ENCODE measurements at regions not wholly inside any gene's neighbourhood (a gene's known extent, or its start where the extent isn't known, plus 50 kb on each side); places are given as distances from the start of the nearest gene placed in this dataset.

GRCh38 chr4:122091397-122091796 is 60.7 kb upstream of the BLTP1 start:
- Histone ChIP-seq H4K20me1 (ENCODE audit: insufficient read depth, low read length) (no peaks in the 10 kb centered on the region), H3K36me3 (replicated peaks in 1 of 2; ENCODE audit: control insufficient read depth in 1 of 2, insufficient read depth in 2 of 2, low read length in 2 of 2) (no peaks in the 10 kb centered on the region), H3K9ac (ENCODE audit: insufficient read depth, low read depth, low read length) (no peak overlapping the region), H3K79me2 (ENCODE audit: insufficient read depth, low read length) (no peaks in the 10 kb centered on the region), H3K4me3 (replicated peaks in 1 of 3; ENCODE audit: insufficient read depth in 1 of 3, low read depth in 2 of 3, low read length in 3 of 3) (no peak overlapping the region), H3K27ac (ENCODE audit: extremely low read length, insufficient read depth, low read length) (no peak overlapping the region), H2AFZ (ENCODE audit: low read length) (no peak overlapping the region), H3K4me2 (ENCODE audit: low read depth, low read length) (no peak overlapping the region), H3K4me1 (ENCODE audit: insufficient read depth, low read length) (no peaks in the 10 kb centered on the region), H3K9me3 (ENCODE audit: low read length) (no peaks in the 10 kb centered on the region), H3K27me3 (ENCODE audit: control insufficient read depth in 1 of 2, insufficient read depth in 2 of 2, low read length in 2 of 2) (no peaks in the 10 kb centered on the region)
- WGBS (ENCODE audit: low lambda C conversion rate) = 6% methylated on average over 1 of the region's 1 CpG
- TF ChIP-seq ZNF44 (CRISPR knock-in tag; IDR thresholded peaks at IDR 0.05) = no peak
- no peak for TF ChIP-seq CREB1 (IDR thresholded peaks at IDR 0.05)
- no peak for TF ChIP-seq CREB1 (CRISPR knock-in tag; IDR thresholded peaks at IDR 0.05)
- intact Hi-C loops (cut with micrococcal nuclease; ENCODE audit: unreplicated experiment) (no loop called here), in situ Hi-C loops (cut with HindIII; ENCODE audit: extremely low pct_ligation_motif_present, low pct_unique_long_range_greater_than_20kb) (no loop called here)
- no peak for ATAC-seq
- ChIA-PET POLR2A (no interaction called here), CTCF (ENCODE audit: low intra/inter-chr PET ratio, low total read pairs) (no interaction called here)
- DNase-seq (ENCODE audit: low spot score) = no peak
- no TSS peak for BruUV-seq (replicated peaks)
- no peak for FAIRE-seq

- Histone ChIP-seq H2AFZ (ENCODE audit: low read length) (no peak overlapping the region), H3K9ac (ENCODE audit: insufficient read depth, low read depth, low read length) (no peak overlapping the region), H3K9me3 (ENCODE audit: low read length) (no peaks in the 10 kb centered on the region), H3K27me3 (ENCODE audit: control insufficient read depth in 1 of 2, insufficient read depth in 2 of 2, low read length in 2 of 2) (no peaks in the 10 kb centered on the region), H3K36me3 (replicated peaks in 1 of 2; ENCODE audit: control insufficient read depth in 1 of 2, insufficient read depth in 2 of 2, low read length in 2 of 2) (no peaks in the 10 kb centered on the region), H3K4me3 (replicated peaks in 1 of 3; ENCODE audit: insufficient read depth in 1 of 3, low read depth in 2 of 3, low read length in 3 of 3) (no peak overlapping the region), H3K79me2 (ENCODE audit: insufficient read depth, low read length) (no peaks in the 10 kb centered on the region), H3K4me1 (ENCODE audit: insufficient read depth, low read length) (no peaks in the 10 kb centered on the region), H4K20me1 (ENCODE audit: insufficient read depth, low read length) (no peaks in the 10 kb centered on the region), H3K4me2 (ENCODE audit: low read depth, low read length) (no peak overlapping the region), H3K27ac (ENCODE audit: extremely low read length, insufficient read depth, low read length) (no peak overlapping the region)
- intact Hi-C loops (cut with micrococcal nuclease; ENCODE audit: unreplicated experiment) = no loop called here
- in situ Hi-C loops (cut with HindIII; ENCODE audit: extremely low pct_ligation_motif_present, low pct_unique_long_range_greater_than_20kb) = no loop called here
- WGBS (ENCODE audit: low lambda C conversion rate) = 4% methylated on average over 1 of the region's 1 CpG
- FAIRE-seq (no peak), DNase-seq (ENCODE audit: low spot score) (no peak), ATAC-seq (no peak)
- ChIA-PET CTCF (ENCODE audit: low intra/inter-chr PET ratio, low total read pairs) (no interaction called here), POLR2A (no interaction called here)
- BruUV-seq (replicated peaks) = no TSS peak
- TF ChIP-seq ZNF678 (CRISPR knock-in tag; IDR thresholded peaks at IDR 0.05) (no peak), HNRNPL (IDR thresholded peaks at IDR 0.05; ENCODE audit: low read depth, low read length) (no peak), TARDBP (CRISPR knock-in tag; IDR thresholded peaks at IDR 0.05) (no peak), MTF2 (CRISPR knock-in tag; IDR thresholded peaks at IDR 0.05; ENCODE audit: borderline replicate concordance) (no peak), RNF2 (conservative IDR thresholded peaks at IDR 0.05; ENCODE audit: low read depth) (no peak), NFE2L2 (IDR thresholded peaks at IDR 0.05; ENCODE audit: low read length) (no peak), ZNF441 (CRISPR knock-in tag; IDR thresholded peaks at IDR 0.05; ENCODE audit: borderline replicate concordance) (no peak)
- TF ChIP-seq, protein P1, sequence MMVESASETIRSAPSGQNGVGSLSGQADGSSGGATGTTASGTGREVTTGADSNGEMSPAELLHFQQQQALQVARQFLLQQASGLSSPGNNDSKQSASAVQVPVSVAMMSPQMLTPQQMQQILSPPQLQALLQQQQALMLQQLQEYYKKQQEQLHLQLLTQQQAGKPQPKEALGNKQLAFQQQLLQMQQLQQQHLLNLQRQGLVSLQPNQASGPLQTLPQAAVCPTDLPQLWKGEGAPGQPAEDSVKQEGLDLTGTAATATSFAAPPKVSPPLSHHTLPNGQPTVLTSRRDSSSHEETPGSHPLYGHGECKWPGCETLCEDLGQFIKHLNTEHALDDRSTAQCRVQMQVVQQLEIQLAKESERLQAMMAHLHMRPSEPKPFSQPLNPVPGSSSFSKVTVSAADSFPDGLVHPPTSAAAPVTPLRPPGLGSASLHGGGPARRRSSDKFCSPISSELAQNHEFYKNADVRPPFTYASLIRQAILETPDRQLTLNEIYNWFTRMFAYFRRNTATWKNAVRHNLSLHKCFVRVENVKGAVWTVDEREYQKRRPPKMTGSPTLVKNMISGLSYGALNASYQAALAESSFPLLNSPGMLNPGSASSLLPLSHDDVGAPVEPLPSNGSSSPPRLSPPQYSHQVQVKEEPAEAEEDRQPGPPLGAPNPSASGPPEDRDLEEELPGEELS (CRISPR knock-in tag; IDR thresholded peaks at IDR 0.05) = no peak
- TF ChIP-seq, protein P2, sequence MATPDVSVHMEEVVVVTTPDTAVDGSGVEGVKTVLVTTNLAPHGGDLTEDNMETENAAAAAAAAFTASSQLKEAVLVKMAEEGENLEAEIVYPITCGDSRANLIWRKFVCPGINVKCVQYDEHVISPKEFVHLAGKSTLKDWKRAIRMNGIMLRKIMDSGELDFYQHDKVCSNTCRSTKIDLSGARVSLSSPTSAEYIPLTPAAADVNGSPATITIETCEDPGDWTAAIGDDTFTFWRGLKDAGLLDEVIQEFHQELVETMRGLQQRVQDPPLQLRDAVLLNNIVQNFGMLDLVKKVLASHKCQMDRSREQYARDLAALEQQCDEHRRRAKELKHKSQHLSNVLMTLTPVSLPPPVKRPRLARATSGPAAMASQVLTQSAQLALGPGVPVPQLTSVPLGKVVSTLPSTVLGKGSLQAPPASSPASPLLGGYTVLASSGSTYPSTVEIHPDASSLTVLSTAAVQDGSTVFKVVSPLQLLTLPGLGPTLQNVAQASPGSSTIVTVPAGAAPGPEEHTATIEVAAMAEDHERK (CRISPR knock-in tag; IDR thresholded peaks at IDR 0.05; ENCODE audit: low read depth) = no peak
- TF ChIP-seq, protein P3, sequence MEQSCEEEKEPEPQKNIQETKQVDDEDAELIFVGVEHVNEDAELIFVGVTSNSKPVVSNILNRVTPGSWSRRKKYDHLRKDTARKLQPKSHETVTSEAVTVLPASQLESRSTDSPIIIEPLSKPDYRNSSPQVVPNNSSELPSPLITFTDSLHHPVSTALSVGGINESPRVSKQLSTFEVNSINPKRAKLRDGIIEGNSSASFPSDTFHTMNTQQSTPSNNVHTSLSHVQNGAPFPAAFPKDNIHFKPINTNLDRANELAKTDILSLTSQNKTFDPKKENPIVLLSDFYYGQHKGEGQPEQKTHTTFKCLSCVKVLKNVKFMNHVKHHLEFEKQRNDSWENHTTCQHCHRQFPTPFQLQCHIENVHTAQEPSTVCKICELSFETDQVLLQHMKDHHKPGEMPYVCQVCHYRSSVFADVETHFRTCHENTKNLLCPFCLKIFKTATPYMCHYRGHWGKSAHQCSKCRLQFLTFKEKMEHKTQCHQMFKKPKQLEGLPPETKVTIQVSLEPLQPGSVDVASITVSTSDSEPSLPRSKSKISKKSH (CRISPR knock-in tag; IDR thresholded peaks at IDR 0.05; ENCODE audit: borderline replicate concordance) = no peak
- TF ChIP-seq, protein P4, sequence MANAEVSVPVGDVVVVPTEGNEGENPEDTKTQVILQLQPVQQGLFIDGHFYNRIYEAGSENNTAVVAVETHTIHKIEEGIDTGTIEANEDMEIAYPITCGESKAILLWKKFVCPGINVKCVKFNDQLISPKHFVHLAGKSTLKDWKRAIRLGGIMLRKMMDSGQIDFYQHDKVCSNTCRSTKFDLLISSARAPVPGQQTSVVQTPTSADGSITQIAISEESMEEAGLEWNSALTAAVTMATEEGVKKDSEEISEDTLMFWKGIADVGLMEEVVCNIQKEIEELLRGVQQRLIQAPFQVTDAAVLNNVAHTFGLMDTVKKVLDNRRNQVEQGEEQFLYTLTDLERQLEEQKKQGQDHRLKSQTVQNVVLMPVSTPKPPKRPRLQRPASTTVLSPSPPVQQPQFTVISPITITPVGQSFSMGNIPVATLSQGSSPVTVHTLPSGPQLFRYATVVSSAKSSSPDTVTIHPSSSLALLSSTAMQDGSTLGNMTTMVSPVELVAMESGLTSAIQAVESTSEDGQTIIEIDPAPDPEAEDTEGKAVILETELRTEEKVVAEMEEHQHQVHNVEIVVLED (CRISPR knock-in tag; IDR thresholded peaks at IDR 0.05; ENCODE audit: borderline replicate concordance) = no peak
Measured at GRCh38 chr4:122090989-122091388, 61.1 kb upstream of the BLTP1 start.

Measured in HepG2 (cell line).